Breast epithelium (tissue), 4 donors: ENCODE measurements at regions not wholly inside any gene's neighbourhood (a gene's known extent, or its start where the extent isn't known, plus 50 kb on each side); places are given as distances from the start of the nearest gene placed in this dataset.

Experiments used
- DNase-seq, 2 donors: peaks; one replicate each; pipeline ENCODE4 v3.0.0-alpha.2; 2019; ENCODE audit warnings: low spot score in 2 of 2
- H3K27ac ChIP-seq, 2 donors: fragments of 200-600 bp; sonication (generic) in 1 of 2; one replicate each; pipeline ENCODE4 v1.5.1; 2016 to 2019; ENCODE audit warnings: mild to moderate bottlenecking in 1 of 2
- H3K27me3 ChIP-seq, 2 donors: fragments of 200-600 bp; sonication (generic) in 1 of 2; one replicate each; pipeline versions ENCODE4 v1.5.1 to v1.6.0; 2017 to 2019; ENCODE audit warnings: control low read depth in 1 of 2, mild to moderate bottlenecking in 1 of 2
- H3K36me3 ChIP-seq: fragments of 200-600 bp; one replicate; pipeline ENCODE4 v1.5.1; 2019
- H3K4me1 ChIP-seq, 2 donors: fragments of 200-600 bp; sonication (generic); one replicate each; pipeline ENCODE4 v1.5.1; 2016 to 2019; ENCODE audit warnings: control low read depth in 1 of 2
- H3K4me3 ChIP-seq, 3 donors: fragments of 200-600 bp; sonication (generic); 1 replicate in 2 of 3; 2 replicates in 1 of 3; pipeline ENCODE4 v1.5.1; 2016 to 2019; ENCODE audit warnings: mild to moderate bottlenecking in 3 of 3, moderate library complexity in 2 of 3
- H3K9me3 ChIP-seq, 2 donors: fragments of 200-600 bp; sonication (generic) in 1 of 2; one replicate each; pipeline ENCODE4 v1.5.1; 2016 to 2019; ENCODE audit warnings: control low read depth in 1 of 2
- POLR2A ChIP-seq: fragments of 450-650 bp; IDR thresholded peaks from one replicate; pipeline ENCODE4 v1.6.1; 2016; ENCODE audit warnings: antibody characterized with exemption, mild to moderate bottlenecking, moderate library complexity
- POLR2AphosphoS5 ChIP-seq, 3 donors: sonication (generic); formaldehyde crosslinking; IDR thresholded peaks; one replicate each; pipeline ENCODE4 v1.6.1; 2017; ENCODE audit warnings: antibody characterized with exemption in 3 of 3
- intact Hi-C: fragments of 100-400 bp; cut with DNase I; formaldehyde crosslinking; loops from one replicate; pipeline ENCODE4 v1.15.1; 2023; ENCODE audit warnings: low total_unique reads
- TF ChIP-seq, protein P1 (sequence below), 3 donors: fragments of 450-650 bp; IDR thresholded peaks; one replicate each; pipeline ENCODE4 v1.5.1; 2016 to 2017; ENCODE audit warnings: antibody characterized with exemption in 3 of 3, mild to moderate bottlenecking in 3 of 3, moderate library complexity in 3 of 3

DNA sequence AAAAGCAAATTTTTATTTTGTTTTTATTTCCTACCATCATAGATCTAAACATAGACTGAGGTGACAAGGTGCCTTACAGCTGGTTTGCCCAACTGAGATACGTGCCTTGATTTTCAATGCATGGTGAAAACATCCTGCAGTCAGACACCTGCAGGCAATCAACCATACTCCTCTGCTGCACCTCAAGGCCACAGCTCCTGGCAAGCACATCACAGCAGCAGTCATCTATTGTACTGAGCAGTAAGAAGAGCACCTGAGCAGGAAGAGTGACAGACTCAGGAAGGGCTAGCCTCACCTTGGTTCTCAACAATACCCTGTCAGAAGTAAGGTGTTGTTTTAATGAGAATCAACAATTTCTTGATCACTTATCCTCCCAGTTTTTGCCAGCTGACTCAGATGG, 1206.8 kb upstream of the NRXN1 start:
- Histone ChIP-seq H3K36me3 (no peaks in the 10 kb centered on the region), H3K9me3 (no peaks in the 10 kb centered on the region), H3K27ac (no peak overlapping the region), H3K27me3 (no peaks in the 10 kb centered on the region), H3K4me3 (no peak overlapping the region), H3K4me1 (no peaks in the 10 kb centered on the region)
- intact Hi-C loops, result no loop called here
- DNase-seq, result no peak
- no peak for TF ChIP-seq POLR2A
- no peak for TF ChIP-seq POLR2AphosphoS5 (IDR thresholded peaks at IDR 0.05)
- TF ChIP-seq, protein P1, sequence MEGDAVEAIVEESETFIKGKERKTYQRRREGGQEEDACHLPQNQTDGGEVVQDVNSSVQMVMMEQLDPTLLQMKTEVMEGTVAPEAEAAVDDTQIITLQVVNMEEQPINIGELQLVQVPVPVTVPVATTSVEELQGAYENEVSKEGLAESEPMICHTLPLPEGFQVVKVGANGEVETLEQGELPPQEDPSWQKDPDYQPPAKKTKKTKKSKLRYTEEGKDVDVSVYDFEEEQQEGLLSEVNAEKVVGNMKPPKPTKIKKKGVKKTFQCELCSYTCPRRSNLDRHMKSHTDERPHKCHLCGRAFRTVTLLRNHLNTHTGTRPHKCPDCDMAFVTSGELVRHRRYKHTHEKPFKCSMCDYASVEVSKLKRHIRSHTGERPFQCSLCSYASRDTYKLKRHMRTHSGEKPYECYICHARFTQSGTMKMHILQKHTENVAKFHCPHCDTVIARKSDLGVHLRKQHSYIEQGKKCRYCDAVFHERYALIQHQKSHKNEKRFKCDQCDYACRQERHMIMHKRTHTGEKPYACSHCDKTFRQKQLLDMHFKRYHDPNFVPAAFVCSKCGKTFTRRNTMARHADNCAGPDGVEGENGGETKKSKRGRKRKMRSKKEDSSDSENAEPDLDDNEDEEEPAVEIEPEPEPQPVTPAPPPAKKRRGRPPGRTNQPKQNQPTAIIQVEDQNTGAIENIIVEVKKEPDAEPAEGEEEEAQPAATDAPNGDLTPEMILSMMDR (IDR thresholded peaks at IDR 0.05), result no peak

DNA sequence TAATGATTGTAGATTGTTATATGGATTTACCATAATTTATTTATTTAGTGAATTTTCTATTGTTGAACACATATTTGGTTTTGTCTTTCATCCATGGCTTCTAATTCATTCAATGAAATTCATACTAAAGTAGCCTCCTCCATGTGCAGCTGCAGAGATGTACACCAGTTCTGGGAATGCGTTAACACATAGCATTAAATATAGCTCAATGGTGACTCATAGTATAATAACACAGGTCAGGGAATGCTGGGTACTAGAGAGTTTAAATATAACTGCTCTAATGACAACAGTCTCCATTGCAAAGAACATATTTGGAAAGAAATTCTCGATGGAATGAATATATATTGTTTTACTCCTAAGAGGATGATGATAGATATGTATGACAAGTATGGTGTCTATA, 1190.2 kb upstream of the NRXN1 start:
- no peak for DNase-seq
- Histone ChIP-seq H3K36me3 (no peaks in the 10 kb centered on the region), H3K4me1 (no peaks in the 10 kb centered on the region), H3K27me3 (no peaks in the 10 kb centered on the region), H3K27ac (no peak overlapping the region), H3K9me3 (no peaks in the 10 kb centered on the region), H3K4me3 (no peak overlapping the region)
- TF ChIP-seq POLR2AphosphoS5 (IDR thresholded peaks at IDR 0.05) (no peak), POLR2A (no peak)
- TF ChIP-seq, protein P1 (IDR thresholded peaks at IDR 0.05), result no peak
- intact Hi-C loops, result no loop called here

DNA sequence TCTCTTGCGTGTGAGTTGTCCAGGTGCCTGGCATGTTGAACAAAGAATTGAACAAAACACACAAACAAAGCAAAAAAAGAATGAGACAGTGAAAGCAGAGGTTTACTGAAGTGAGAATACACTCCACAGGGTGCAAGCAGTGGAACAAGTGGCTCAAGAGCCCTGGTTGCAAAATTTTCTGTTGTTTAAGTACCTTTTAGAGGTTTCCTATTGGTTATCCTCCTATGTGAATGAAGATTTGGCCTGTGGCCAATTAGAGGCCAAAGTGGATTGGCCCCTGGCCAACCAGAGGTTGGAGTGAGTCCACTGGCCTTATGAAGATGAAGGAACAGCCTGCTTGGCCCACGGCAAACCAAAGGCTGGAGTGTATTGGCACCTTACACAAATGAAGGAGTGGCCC, 1188.5 kb upstream of the NRXN1 start:
- DNase-seq, result no peak
- Histone ChIP-seq H3K4me3 (no peak overlapping the region), H3K36me3 (no peaks in the 10 kb centered on the region), H3K27me3 (no peaks in the 10 kb centered on the region), H3K9me3 (no peaks in the 10 kb centered on the region), H3K27ac (no peak overlapping the region), H3K4me1 (no peaks in the 10 kb centered on the region)
- intact Hi-C loops, result no loop called here
- TF ChIP-seq POLR2A, result no peak
- TF ChIP-seq POLR2AphosphoS5 (IDR thresholded peaks at IDR 0.05), result no peak
- TF ChIP-seq, protein P1 (IDR thresholded peaks at IDR 0.05), result no peak

DNA sequence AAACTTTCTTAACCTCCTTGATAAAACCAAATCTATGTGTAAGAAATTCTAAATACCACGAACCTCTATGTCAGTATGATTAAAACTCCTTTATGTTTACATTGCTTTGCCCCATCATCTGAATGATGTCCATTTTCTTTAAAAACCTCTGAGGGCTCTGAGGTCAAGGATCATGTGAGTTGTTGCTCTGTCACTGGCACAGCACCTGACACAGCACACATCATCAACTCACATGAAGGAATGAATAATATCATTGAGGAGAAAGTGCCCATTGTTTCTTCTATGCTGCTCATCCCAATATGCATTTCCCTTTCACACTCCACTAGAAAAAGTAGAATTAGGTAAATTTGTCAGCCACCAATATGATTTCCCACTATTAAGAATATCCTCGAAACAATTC, 1178.7 kb upstream of the NRXN1 start:
- Histone ChIP-seq H3K4me3 (no peak overlapping the region), H3K36me3 (no peaks in the 10 kb centered on the region), H3K27ac (no peak overlapping the region), H3K9me3 (no peaks in the 10 kb centered on the region), H3K27me3 (no peaks in the 10 kb centered on the region), H3K4me1 (no peaks in the 10 kb centered on the region)
- no peak for DNase-seq
- intact Hi-C loops, result no loop called here
- TF ChIP-seq POLR2A (no peak), POLR2AphosphoS5 (IDR thresholded peaks at IDR 0.05) (no peak)
- TF ChIP-seq, protein P1 (IDR thresholded peaks at IDR 0.05), result no peak

DNA sequence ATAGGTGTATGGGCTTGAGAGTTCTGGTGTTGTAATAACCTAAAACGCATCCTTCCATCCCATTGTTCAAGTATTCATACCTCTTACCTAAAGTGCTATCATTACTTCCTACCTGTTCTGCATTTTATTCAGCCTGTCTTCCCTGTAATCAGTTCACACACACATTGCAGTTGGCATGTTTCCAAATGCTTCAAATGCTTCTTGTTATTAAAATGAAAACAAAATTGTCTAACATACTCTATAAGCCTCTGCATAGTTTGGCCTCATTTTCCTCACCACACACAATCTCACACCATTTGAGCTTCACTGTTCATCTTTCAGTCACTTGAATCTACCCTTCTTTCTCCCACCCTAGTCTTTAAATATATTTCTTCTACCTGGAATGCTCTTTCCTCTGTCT, 1178.2 kb upstream of the NRXN1 start:
- no peak overlapping the region for H3K27ac ChIP-seq
- no peak overlapping the region for H3K4me3 ChIP-seq
- TF ChIP-seq POLR2AphosphoS5 (IDR thresholded peaks at IDR 0.05), result no peak
- TF ChIP-seq, protein P1 (IDR thresholded peaks at IDR 0.05), result no peak
- no peak for TF ChIP-seq POLR2A
- DNase-seq, result no peak
- no peaks in the 10 kb centered on the region for H3K36me3 ChIP-seq
- H3K27me3 ChIP-seq, result no peaks in the 10 kb centered on the region
- no peaks in the 10 kb centered on the region for H3K4me1 ChIP-seq
- intact Hi-C loops, result no loop called here
- no peaks in the 10 kb centered on the region for H3K9me3 ChIP-seq
